Naive thymus-derived CD4-positive, alpha-beta T cell (primary cell): ENCODE measurements at regions not wholly inside any gene's neighbourhood (a gene's known extent, or its start where the extent isn't known, plus 50 kb on each side); places are given as distances from the start of the nearest gene placed in this dataset.
"Not testable (repeated sequence)": the region's sequence is repeated elsewhere in the genome, so short reads cannot be mapped to it uniquely, and the experiment has no call there.

Experiments used
- ATAC-seq: fragments of 150-1000 bp; cut with Tn5 transposase; 2 replicates; pipeline ENCODE4 v1.10.0; 2021; ENCODE audit warnings: mild to moderate bottlenecking, moderate library complexity
- CTCF ChIA-PET: fragments of 350-600 bp; sonication (Branson Sonifier 250); formaldehyde crosslinking; loops from one replicate; lab custom pipeline; 2021; ENCODE audit warnings: antibody characterized with exemption; lab: Charles Lee
- POLR2A ChIA-PET: fragments of 350-600 bp; sonication (Branson Sonifier 250); formaldehyde crosslinking; loops from one replicate; lab custom pipeline; 2021; ENCODE audit warnings: antibody characterized with exemption, inconsistent platforms; lab: Charles Lee
- DNase-seq, 9 donors: peaks; one replicate each; pipeline versions ENCODE4 v3.0.0 to v3.0.0-alpha.2; 2020 to 2022; ENCODE audit warnings: mixed read lengths in 1 of 9
- H3K27ac ChIP-seq: one replicate; pipeline ENCODE4 v1.7.0; 2013; ENCODE audit warnings: mild to moderate bottlenecking, low read depth, low read length, moderate library complexity
- H3K27me3 ChIP-seq, 2 donors: one replicate each; pipeline ENCODE4 v1.7.0; 2013; ENCODE audit warnings: low read length in 2 of 2, mild to moderate bottlenecking in 2 of 2, moderate library complexity in 2 of 2; ENCODE audit not compliant: control insufficient read depth in 2 of 2, insufficient read depth in 2 of 2
- H3K36me3 ChIP-seq, 3 experiments: 1 replicate in 2 of 3; 2 replicates in 1 of 3; pipeline ENCODE4 v1.7.0; 2013; ENCODE audit warnings: low read length in 3 of 3, mild to moderate bottlenecking in 3 of 3, moderate library complexity in 1 of 3; ENCODE audit not compliant: insufficient read depth in 3 of 3, control insufficient read depth in 2 of 3
- H3K4me1 ChIP-seq, 2 donors: one replicate each; pipeline ENCODE4 v1.7.0; 2013; ENCODE audit warnings: low read length in 2 of 2, mild to moderate bottlenecking in 2 of 2, moderate library complexity in 1 of 2; ENCODE audit not compliant: control insufficient read depth in 2 of 2, insufficient read depth in 2 of 2
- H3K4me3 ChIP-seq: 2 replicates; pipeline ENCODE4 v1.7.0; 2013; ENCODE audit warnings: mild to moderate bottlenecking, low read length
- H3K9me3 ChIP-seq, 3 experiments: 1 replicate in 2 of 3; 2 replicates in 1 of 3; pipeline ENCODE4 v1.7.0; 2013; ENCODE audit warnings: low read length in 3 of 3; ENCODE audit not compliant: control insufficient read depth in 2 of 3
- H3K27ac Mint-ChIP-seq, 9 donors: one replicate each; pipeline ENCODE4 v1.8.0; 2020 to 2022; ENCODE audit warnings: mixed read lengths in 9 of 9, mild to moderate bottlenecking in 8 of 9, moderate library complexity in 5 of 9, inconsistent platforms in 2 of 9
- H3K27me3 Mint-ChIP-seq, 5 donors: one replicate each; pipeline ENCODE4 v1.8.0; 2021 to 2022; ENCODE audit warnings: mixed read lengths in 5 of 5, mild to moderate bottlenecking in 1 of 5
- H3K36me3 Mint-ChIP-seq, 5 donors: one replicate each; pipeline ENCODE4 v1.8.0; 2020 to 2022; ENCODE audit warnings: mixed read lengths in 5 of 5, mild to moderate bottlenecking in 3 of 5, inconsistent platforms in 1 of 5
- H3K4me1 Mint-ChIP-seq, 7 donors: one replicate each; pipeline ENCODE4 v1.8.0; 2020 to 2022; ENCODE audit warnings: mixed read lengths in 7 of 7, mild to moderate bottlenecking in 3 of 7, inconsistent platforms in 1 of 7
- H3K4me3 Mint-ChIP-seq, 10 donors: one replicate each; pipeline ENCODE4 v1.8.0; 2020 to 2022; ENCODE audit warnings: mild to moderate bottlenecking in 10 of 10, mixed read lengths in 10 of 10, moderate library complexity in 6 of 10, inconsistent platforms in 2 of 10
- H3K9me3 Mint-ChIP-seq, 11 donors: one replicate each; pipeline ENCODE4 v1.8.0; 2020 to 2022; ENCODE audit warnings: mixed read lengths in 11 of 11, mild to moderate bottlenecking in 4 of 11, inconsistent platforms in 1 of 11, moderate library complexity in 1 of 11
- intact Hi-C, 2 donors: fragments of 100-400 bp; cut with micrococcal nuclease; formaldehyde crosslinking; loops; one replicate each; pipeline ENCODE4 v1.15.1; 2023

GRCh38 chr10:65046831-65047230 lies 1525.6 kb downstream of the REEP3 start:
- ChIA-PET POLR2A (no interaction called here), CTCF (no interaction called here)
- H3K4me1 Mint-ChIP-seq = no peaks in the 10 kb centered on the region
- Histone ChIP-seq H3K27me3 (no peaks in the 10 kb centered on the region), H3K36me3 (no peaks in the 10 kb centered on the region), H3K9me3 (no peaks in the 10 kb centered on the region), H3K27ac (no peak overlapping the region), H3K4me3 (no peak overlapping the region), H3K4me1 (no peaks in the 10 kb centered on the region)
- no peak for ATAC-seq
- H3K27ac Mint-ChIP-seq = no peak overlapping the region
- peaks cover 0 to 11% (median 2%) of the 10 kb centered on the region in 11 donors for H3K9me3 Mint-ChIP-seq
- intact Hi-C loops = no loop called here
- no peak for DNase-seq
- no peaks in the 10 kb centered on the region for H3K36me3 Mint-ChIP-seq
- H3K4me3 Mint-ChIP-seq = no peak overlapping the region
- no peaks in the 10 kb centered on the region for H3K27me3 Mint-ChIP-seq

- H3K9me3 ChIP-seq, H3K27me3 Mint-ChIP-seq, H3K4me1 Mint-ChIP-seq, H3K27ac ChIP-seq, H3K4me1 ChIP-seq, H3K27me3 ChIP-seq, H3K36me3 Mint-ChIP-seq, ATAC-seq, H3K36me3 ChIP-seq, H3K27ac Mint-ChIP-seq, H3K4me3 ChIP-seq, intact Hi-C loops, DNase-seq, CTCF ChIA-PET, POLR2A ChIA-PET, H3K4me3 Mint-ChIP-seq: not testable (repeated sequence)
- peaks cover 0 to 19% (median 7%) of the 10 kb centered on the region in 11 donors for H3K9me3 Mint-ChIP-seq
Measured at GRCh38 chr10:65052111-65052510, 1530.9 kb downstream of the REEP3 start.

GRCh38 chr10:65053397-65053796 lies 1532.2 kb downstream of the REEP3 start:
- H3K4me1 Mint-ChIP-seq, H3K9me3 ChIP-seq, H3K27ac ChIP-seq, H3K36me3 ChIP-seq, H3K27me3 Mint-ChIP-seq, H3K4me3 ChIP-seq, H3K4me1 ChIP-seq, intact Hi-C loops, ATAC-seq, H3K4me3 Mint-ChIP-seq, CTCF ChIA-PET, H3K27me3 ChIP-seq, DNase-seq, POLR2A ChIA-PET, H3K36me3 Mint-ChIP-seq: not testable (repeated sequence)
- H3K9me3 Mint-ChIP-seq = peaks cover 2 to 19% (median 7%) of the 10 kb centered on the region in 11 donors
- peak overlapping the region in 1 of 9 donors; percentile 18 for H3K27ac Mint-ChIP-seq

- H3K4me3 Mint-ChIP-seq, H3K27ac ChIP-seq, DNase-seq, ATAC-seq, H3K4me1 Mint-ChIP-seq, H3K9me3 ChIP-seq, H3K27me3 ChIP-seq, H3K4me3 ChIP-seq, POLR2A ChIA-PET, H3K27me3 Mint-ChIP-seq, H3K4me1 ChIP-seq, CTCF ChIA-PET, intact Hi-C loops, H3K27ac Mint-ChIP-seq, H3K36me3 Mint-ChIP-seq, H3K36me3 ChIP-seq: not testable (repeated sequence)
- peaks cover 2 to 19% (median 7%) of the 10 kb centered on the region in 11 donors for H3K9me3 Mint-ChIP-seq
Measured at GRCh38 chr10:65053831-65054351, 1532.7 kb downstream of the REEP3 start.

GRCh38 chr10:65054701-65055100 lies 1533.5 kb downstream of the REEP3 start:
- H3K27ac Mint-ChIP-seq, H3K27me3 ChIP-seq, H3K27me3 Mint-ChIP-seq, H3K4me1 ChIP-seq, H3K9me3 ChIP-seq, H3K36me3 ChIP-seq, H3K27ac ChIP-seq, H3K4me3 Mint-ChIP-seq, H3K36me3 Mint-ChIP-seq, H3K4me1 Mint-ChIP-seq, DNase-seq, POLR2A ChIA-PET, ATAC-seq, H3K4me3 ChIP-seq, CTCF ChIA-PET, intact Hi-C loops: not testable (repeated sequence)
- peaks cover 2 to 19% (median 7%) of the 10 kb centered on the region in 11 donors for H3K9me3 Mint-ChIP-seq

- no peaks in the 10 kb centered on the region for H3K27me3 ChIP-seq
- no peaks in the 10 kb centered on the region for H3K4me1 Mint-ChIP-seq
- no peaks in the 10 kb centered on the region for H3K36me3 ChIP-seq
- no peaks in the 10 kb centered on the region for H3K27me3 Mint-ChIP-seq
- intact Hi-C loops = no loop called here
- H3K27ac ChIP-seq = no peak overlapping the region
- no peak for ATAC-seq
- H3K27ac Mint-ChIP-seq = no peak overlapping the region
- H3K9me3 Mint-ChIP-seq = peaks cover 0 to 13% (median 0%) of the 10 kb centered on the region in 11 donors
- H3K4me3 Mint-ChIP-seq = no peak overlapping the region
- no peaks in the 10 kb centered on the region for H3K4me1 ChIP-seq
- no peaks in the 10 kb centered on the region for H3K9me3 ChIP-seq
- no peaks in the 10 kb centered on the region for H3K36me3 Mint-ChIP-seq
- CTCF ChIA-PET = no interaction called here
- H3K4me3 ChIP-seq = no peak overlapping the region
- DNase-seq = no peak
- POLR2A ChIA-PET = no interaction called here
Measured at GRCh38 chr10:65065278-65065677, 1544.1 kb downstream of the REEP3 start.

- no peak overlapping the region for H3K27ac Mint-ChIP-seq
- H3K27me3 Mint-ChIP-seq = no peaks in the 10 kb centered on the region
- H3K9me3 Mint-ChIP-seq = peaks cover 0 to 29% (median 7%) of the 10 kb centered on the region in 11 donors
- no peak overlapping the region for H3K4me3 ChIP-seq
- no peak overlapping the region for H3K4me3 Mint-ChIP-seq
- H3K36me3 Mint-ChIP-seq = no peaks in the 10 kb centered on the region
- ATAC-seq (no peak), DNase-seq (no peak)
- no peaks in the 10 kb centered on the region for H3K36me3 ChIP-seq
- CTCF ChIA-PET = no interaction called here
- no peaks in the 10 kb centered on the region for H3K4me1 ChIP-seq
- H3K27ac ChIP-seq = no peak overlapping the region
- POLR2A ChIA-PET = no interaction called here
- no peaks in the 10 kb centered on the region for H3K27me3 ChIP-seq
- H3K4me1 Mint-ChIP-seq = no peaks in the 10 kb centered on the region
- H3K9me3 ChIP-seq = no peaks in the 10 kb centered on the region
- intact Hi-C loops = no loop called here
Measured at GRCh38 chr10:65083222-65083621, 1562.0 kb downstream of the REEP3 start.
